T-helper 2 cell treated with Interferon-gamma antibody and Interleukin-4, amounts not matched to agents 5 μg/mL and 100 μg/mL, for 36 hours (primary cell): ENCODE measurements at regions not wholly inside any gene's neighbourhood (a gene's known extent, or its start where the extent isn't known, plus 50 kb on each side); places are given as distances from the start of the nearest gene placed in this dataset.

ENCODE experiments used
- DNase-seq: peaks from one replicate; pipeline ENCODE4 v3.0.0; 2021; ENCODE audit warnings: low spot score
- H3K27ac Mint-ChIP-seq: one replicate; pipeline ENCODE4 v1.8.0; 2021; ENCODE audit warnings: mild to moderate bottlenecking, mixed read lengths
- H3K27me3 Mint-ChIP-seq: one replicate; pipeline ENCODE4 v1.8.0; 2021; ENCODE audit warnings: low read depth, mixed read lengths
- H3K36me3 Mint-ChIP-seq: one replicate; pipeline ENCODE4 v1.8.0; 2021; ENCODE audit warnings: low read depth, mixed read lengths
- H3K4me1 Mint-ChIP-seq: one replicate; pipeline ENCODE4 v1.8.0; 2021; ENCODE audit warnings: low read depth, mixed read lengths
- H3K4me3 Mint-ChIP-seq: one replicate; pipeline ENCODE4 v1.8.0; 2022; ENCODE audit warnings: mild to moderate bottlenecking, moderate library complexity, mixed read lengths
- H3K9me3 Mint-ChIP-seq: one replicate; pipeline ENCODE4 v1.8.0; 2021; ENCODE audit warnings: mixed read lengths

GRCh38 chr3:99171800-99172199, 270.3 kb upstream of the DCBLD2 start:
- no peak overlapping the region for H3K27ac Mint-ChIP-seq
- no peak overlapping the region for H3K4me3 Mint-ChIP-seq
- H3K36me3 Mint-ChIP-seq, result no peaks in the 10 kb centered on the region
- no peaks in the 10 kb centered on the region for H3K4me1 Mint-ChIP-seq
- no peaks in the 10 kb centered on the region for H3K27me3 Mint-ChIP-seq
- no peak for DNase-seq
- H3K9me3 Mint-ChIP-seq, result no peaks in the 10 kb centered on the region

GRCh38 chr3:99170867-99171517, 269.5 kb upstream of the DCBLD2 start:
- no peaks in the 10 kb centered on the region for H3K36me3 Mint-ChIP-seq
- no peak overlapping the region for H3K27ac Mint-ChIP-seq
- no peak for DNase-seq
- H3K4me1 Mint-ChIP-seq, result no peaks in the 10 kb centered on the region
- no peaks in the 10 kb centered on the region for H3K27me3 Mint-ChIP-seq
- H3K9me3 Mint-ChIP-seq, result no peaks in the 10 kb centered on the region
- H3K4me3 Mint-ChIP-seq, result no peak overlapping the region

GRCh38 chr3:99167071-99167470, 265.6 kb upstream of the DCBLD2 start:
- no peak for DNase-seq
- H3K27me3 Mint-ChIP-seq, result no peaks in the 10 kb centered on the region
- no peaks in the 10 kb centered on the region for H3K9me3 Mint-ChIP-seq

GRCh38 chr3:99163314-99163713, 261.8 kb upstream of the DCBLD2 start:
- H3K9me3 Mint-ChIP-seq, result peaks cover 6% of the 10 kb centered on the region
- no peak overlapping the region for H3K4me3 Mint-ChIP-seq
- no peaks in the 10 kb centered on the region for H3K4me1 Mint-ChIP-seq
- H3K27me3 Mint-ChIP-seq, result no peaks in the 10 kb centered on the region
- DNase-seq, result no peak
- no peak overlapping the region for H3K27ac Mint-ChIP-seq
- no peaks in the 10 kb centered on the region for H3K36me3 Mint-ChIP-seq

More at GRCh38 chr3:99167071-99167470, 265.6 kb upstream of the DCBLD2 start:
- Mint-ChIP-seq H3K4me3 (no peak overlapping the region), H3K27ac (no peak overlapping the region), H3K4me1 (no peaks in the 10 kb centered on the region), H3K36me3 (no peaks in the 10 kb centered on the region)

- Mint-ChIP-seq H3K9me3 (peaks cover 6% of the 10 kb centered on the region), H3K4me1 (no peaks in the 10 kb centered on the region), H3K27me3 (no peaks in the 10 kb centered on the region), H3K4me3 (no peak overlapping the region), H3K36me3 (no peaks in the 10 kb centered on the region), H3K27ac (no peak overlapping the region)
- DNase-seq, result no peak
These were observed 257.8 kb upstream of the DCBLD2 start for GRCh38 chr3:99159220-99159762.

- Mint-ChIP-seq H3K27me3 (no peaks in the 10 kb centered on the region), H3K36me3 (no peaks in the 10 kb centered on the region), H3K9me3 (no peaks in the 10 kb centered on the region), H3K4me3 (no peak overlapping the region), H3K4me1 (no peaks in the 10 kb centered on the region), H3K27ac (no peak overlapping the region)
- no peak for DNase-seq
These were observed 243.5 kb upstream of the DCBLD2 start for GRCh38 chr3:99145031-99145430.

GRCh38 chr3:99143493-99143892, 242.0 kb upstream of the DCBLD2 start:
- no peak overlapping the region for H3K27ac Mint-ChIP-seq
- no peaks in the 10 kb centered on the region for H3K36me3 Mint-ChIP-seq
- no peaks in the 10 kb centered on the region for H3K4me1 Mint-ChIP-seq
- H3K4me3 Mint-ChIP-seq, result no peak overlapping the region
- H3K9me3 Mint-ChIP-seq, result no peaks in the 10 kb centered on the region
- no peak for DNase-seq
- no peaks in the 10 kb centered on the region for H3K27me3 Mint-ChIP-seq

- no peaks in the 10 kb centered on the region for H3K4me1 Mint-ChIP-seq
- H3K36me3 Mint-ChIP-seq, result no peaks in the 10 kb centered on the region
- no peaks in the 10 kb centered on the region for H3K27me3 Mint-ChIP-seq
- peaks cover 5% of the 10 kb centered on the region for H3K9me3 Mint-ChIP-seq
- H3K4me3 Mint-ChIP-seq, result no peak overlapping the region
- H3K27ac Mint-ChIP-seq, result no peak overlapping the region
- no peak for DNase-seq
These were observed 233.5 kb upstream of the DCBLD2 start for GRCh38 chr3:99134986-99135385.

GRCh38 chr3:99131876-99132275, 230.4 kb upstream of the DCBLD2 start:
- H3K27ac Mint-ChIP-seq, result no peak overlapping the region
- H3K27me3 Mint-ChIP-seq, result no peaks in the 10 kb centered on the region
- H3K4me1 Mint-ChIP-seq, result no peaks in the 10 kb centered on the region
- H3K9me3 Mint-ChIP-seq, result no peaks in the 10 kb centered on the region
- H3K36me3 Mint-ChIP-seq, result no peaks in the 10 kb centered on the region
- H3K4me3 Mint-ChIP-seq, result no peak overlapping the region
- no peak for DNase-seq

GRCh38 chr3:99128725-99129505, 227.4 kb upstream of the DCBLD2 start:
- no peaks in the 10 kb centered on the region for H3K36me3 Mint-ChIP-seq
- H3K27ac Mint-ChIP-seq, result no peak overlapping the region
- H3K4me3 Mint-ChIP-seq, result no peak overlapping the region
- H3K9me3 Mint-ChIP-seq, result no peaks in the 10 kb centered on the region
- no peak for DNase-seq
- H3K27me3 Mint-ChIP-seq, result no peaks in the 10 kb centered on the region
- no peaks in the 10 kb centered on the region for H3K4me1 Mint-ChIP-seq

- H3K4me1 Mint-ChIP-seq, result no peaks in the 10 kb centered on the region
- DNase-seq, result no peak
- no peaks in the 10 kb centered on the region for H3K27me3 Mint-ChIP-seq
- H3K9me3 Mint-ChIP-seq, result no peaks in the 10 kb centered on the region
- no peaks in the 10 kb centered on the region for H3K36me3 Mint-ChIP-seq
- H3K4me3 Mint-ChIP-seq, result no peak overlapping the region
- H3K27ac Mint-ChIP-seq, result no peak overlapping the region
These were observed 226.7 kb upstream of the DCBLD2 start for GRCh38 chr3:99128235-99128634.

GRCh38 chr3:99126316-99126715, 224.8 kb upstream of the DCBLD2 start:
- DNase-seq, result no peak
- H3K27me3 Mint-ChIP-seq, result no peaks in the 10 kb centered on the region
- no peak overlapping the region for H3K27ac Mint-ChIP-seq
- H3K36me3 Mint-ChIP-seq, result no peaks in the 10 kb centered on the region
- H3K9me3 Mint-ChIP-seq, result no peaks in the 10 kb centered on the region
- no peak overlapping the region for H3K4me3 Mint-ChIP-seq
- H3K4me1 Mint-ChIP-seq, result no peaks in the 10 kb centered on the region

- H3K4me1 Mint-ChIP-seq, result no peaks in the 10 kb centered on the region
- H3K9me3 Mint-ChIP-seq, result no peaks in the 10 kb centered on the region
- DNase-seq, result no peak
- no peaks in the 10 kb centered on the region for H3K27me3 Mint-ChIP-seq
- no peak overlapping the region for H3K27ac Mint-ChIP-seq
- H3K4me3 Mint-ChIP-seq, result no peak overlapping the region
- no peaks in the 10 kb centered on the region for H3K36me3 Mint-ChIP-seq
These were observed 217.9 kb upstream of the DCBLD2 start for GRCh38 chr3:99119385-99119784.

GRCh38 chr3:99118381-99118780, 216.9 kb upstream of the DCBLD2 start:
- Mint-ChIP-seq H3K4me3 (no peak overlapping the region), H3K9me3 (no peaks in the 10 kb centered on the region), H3K36me3 (no peaks in the 10 kb centered on the region), H3K27me3 (no peaks in the 10 kb centered on the region), H3K4me1 (no peaks in the 10 kb centered on the region), H3K27ac (no peak overlapping the region)
- DNase-seq, result no peak
